ENCODE measurements at regions not wholly inside any gene's neighbourhood (a gene's known extent, or its start where the extent isn't known, plus 50 kb on each side); places are given as distances from the start of the nearest gene placed in this dataset.

GRCh38 chr17:47066841-47067682 lies 88.0 kb upstream of the RPRML start:
- DNase-seq (ENCODE audit: low read depth, low spot score) (no peak), ATAC-seq (peak; percentile 99)
- Histone ChIP-seq H3K27ac (ENCODE audit: low read length) (peak overlapping the region; percentile 96), H3K4me1 (ENCODE audit: control insufficient read depth, insufficient read depth, low read length) (peaks cover 6% of the 10 kb centered on the region; the same call in 1 of the 2 replicates), H3K4me3 (ENCODE audit: low read depth in 2 of 2, low read length in 2 of 2) (peak overlapping the region; percentile 75 to 82), H3K27me3 (ENCODE audit: control insufficient read depth, insufficient read depth, low read length) (no peaks in the 10 kb centered on the region), H3K9me3 (ENCODE audit: control insufficient read depth, insufficient read depth, low read depth, low read length) (no peaks in the 10 kb centered on the region), H3K36me3 (ENCODE audit: control insufficient read depth, insufficient read depth, low read length) (peaks cover 8% of the 10 kb centered on the region)
- intact Hi-C loops (cut with micrococcal nuclease; ENCODE audit: unreplicated experiment) (no loop called here), in situ Hi-C loops (cut with HindIII; ENCODE audit: low pct_unique_long_range_greater_than_20kb, low sequenced_read_pairs) (no loop called here)
- 0 out of 2 replicates have a peak, but pooled peaks have one; percentile 39 for TF ChIP-seq SIN3A (IDR thresholded peaks at IDR 0.05; ENCODE audit: borderline replicate concordance, insufficient read depth, low read depth, low read length)
- TF ChIP-seq TCF7L2 (IDR thresholded peaks at IDR 0.05; ENCODE audit: low read depth, low read length), result no peak
- peak; percentile 90 for TF ChIP-seq POLR2AphosphoS5 (IDR thresholded peaks at IDR 0.05; ENCODE audit: low read depth, low read length)
- ChIA-PET POLR2A (no interaction called here), CTCF (no interaction called here)
- BruUV-seq (replicated peaks), result TSS peak; percentile 82

GRCh38 chr17:47066095-47066494 lies 87.0 kb upstream of the RPRML start:
- BruUV-seq (replicated peaks), result no TSS peak
- Histone ChIP-seq H3K27ac (ENCODE audit: low read length) (peak overlapping the region; percentile 96), H3K9me3 (ENCODE audit: control insufficient read depth, insufficient read depth, low read depth, low read length) (no peaks in the 10 kb centered on the region), H3K4me1 (ENCODE audit: control insufficient read depth, insufficient read depth, low read length) (peaks cover 6% of the 10 kb centered on the region; the same call in 1 of the 2 replicates), H3K36me3 (ENCODE audit: control insufficient read depth, insufficient read depth, low read length) (peaks cover 8% of the 10 kb centered on the region), H3K27me3 (ENCODE audit: control insufficient read depth, insufficient read depth, low read length) (no peaks in the 10 kb centered on the region), H3K4me3 (ENCODE audit: low read depth in 2 of 2, low read length in 2 of 2) (no peak overlapping the region)
- ChIA-PET CTCF (no interaction called here), POLR2A (no interaction called here)
- DNase-seq (ENCODE audit: low read depth, low spot score) (no peak), ATAC-seq (no peak)
- intact Hi-C loops (cut with micrococcal nuclease; ENCODE audit: unreplicated experiment), result no loop called here
- TF ChIP-seq SIN3A (IDR thresholded peaks at IDR 0.05; ENCODE audit: borderline replicate concordance, insufficient read depth, low read depth, low read length) (no peak), POLR2AphosphoS5 (IDR thresholded peaks at IDR 0.05; ENCODE audit: low read depth, low read length) (no peak), TCF7L2 (IDR thresholded peaks at IDR 0.05; ENCODE audit: low read depth, low read length) (no peak), REST (IDR thresholded peaks at IDR 0.05; ENCODE audit: insufficient read depth in 1 of 2, low read depth in 2 of 2, low read length in 1 of 2) (no peak), CTCF (IDR thresholded peaks at IDR 0.05) (no peak)
- in situ Hi-C loops (cut with HindIII; ENCODE audit: low pct_unique_long_range_greater_than_20kb, low sequenced_read_pairs), result no loop called here

- Histone ChIP-seq H3K4me1 (ENCODE audit: control insufficient read depth, insufficient read depth, low read length) (peaks cover 6% of the 10 kb centered on the region; the same call in 1 of the 2 replicates), H3K4me3 (ENCODE audit: low read depth in 2 of 2, low read length in 2 of 2) (no peak overlapping the region), H3K9me3 (ENCODE audit: control insufficient read depth, insufficient read depth, low read depth, low read length) (no peaks in the 10 kb centered on the region), H3K27me3 (ENCODE audit: control insufficient read depth, insufficient read depth, low read length) (no peaks in the 10 kb centered on the region), H3K27ac (ENCODE audit: low read length) (no peak overlapping the region), H3K36me3 (ENCODE audit: control insufficient read depth, insufficient read depth, low read length) (peaks cover 8% of the 10 kb centered on the region)
- BruUV-seq (replicated peaks), result no TSS peak
- intact Hi-C loops (cut with micrococcal nuclease; ENCODE audit: unreplicated experiment), result no loop called here
- DNase-seq (ENCODE audit: low read depth, low spot score), result no peak
- ATAC-seq, result no peak
- ChIA-PET CTCF (no interaction called here), POLR2A (no interaction called here)
- TF ChIP-seq REST (IDR thresholded peaks at IDR 0.05; ENCODE audit: insufficient read depth in 1 of 2, low read depth in 2 of 2, low read length in 1 of 2) (no peak), POLR2AphosphoS5 (IDR thresholded peaks at IDR 0.05; ENCODE audit: low read depth, low read length) (no peak), CTCF (IDR thresholded peaks at IDR 0.05) (no peak), TCF7L2 (IDR thresholded peaks at IDR 0.05; ENCODE audit: low read depth, low read length) (no peak), SIN3A (IDR thresholded peaks at IDR 0.05; ENCODE audit: borderline replicate concordance, insufficient read depth, low read depth, low read length) (no peak)
- in situ Hi-C loops (cut with HindIII; ENCODE audit: low pct_unique_long_range_greater_than_20kb, low sequenced_read_pairs), result no loop called here
Measured at GRCh38 chr17:47064684-47065083, 85.6 kb upstream of the RPRML start.
